Panc1 (cell line): ENCODE measurements at regions not wholly inside any gene's neighbourhood (a gene's known extent, or its start where the extent isn't known, plus 50 kb on each side); places are given as distances from the start of the nearest gene placed in this dataset.

Experiments
- ATAC-seq: fragments of 200-7000 bp; cut with Tn5 transposase; 2 replicates; pipeline ENCODE4 v1.9.1; 2020; ENCODE audit warnings: mild to moderate bottlenecking, moderate library complexity
- BruUV-seq: library from RNA; stranded (reverse); fragments of 400-500 nt; replicated peaks from 2 replicates; lab custom pipeline; 2021; lab: Mats Ljungman, UMichigan
- CTCF ChIA-PET: fragments of 300-600 bp; sonication (Branson Sonifier 250); formaldehyde crosslinking; loops from one replicate; lab custom pipeline; 2022; ENCODE audit warnings: antibody characterized with exemption; lab: Charles Lee
- POLR2A ChIA-PET: fragments of 300-600 bp; sonication (Branson Sonifier 250); formaldehyde crosslinking; loops from one replicate; lab custom pipeline; 2022; ENCODE audit warnings: antibody characterized with exemption; lab: Charles Lee
- DNase-seq: peaks from one replicate; pipeline ENCODE4 v3.0.0-alpha.2; 2010; ENCODE audit warnings: low read depth, low spot score
- H3K27ac ChIP-seq: 2 replicates; pipeline ENCODE4 v1.5.1; 2011; ENCODE audit warnings: mild to moderate bottlenecking, low read length, inconsistent platforms
- H3K27me3 ChIP-seq: fragments of 200-500 bp; sonication (Bioruptor generic); 2 replicates; pipeline ENCODE4 v1.6.0; 2014; ENCODE audit warnings: low read length, inconsistent platforms; ENCODE audit not compliant: control insufficient read depth, insufficient read depth
- H3K36me3 ChIP-seq: fragments of 200-500 bp; sonication (Bioruptor generic); 2 replicates; pipeline ENCODE4 v1.5.1; 2014; ENCODE audit warnings: inconsistent platforms, mild to moderate bottlenecking, low read length, moderate library complexity; ENCODE audit not compliant: control insufficient read depth, insufficient read depth
- H3K4me1 ChIP-seq: 2 replicates; pipeline ENCODE4 v1.5.1; 2011; ENCODE audit warnings: inconsistent platforms, mild to moderate bottlenecking, low read length, moderate library complexity; ENCODE audit not compliant: control insufficient read depth, insufficient read depth
- H3K4me3 ChIP-seq, 2 experiments: 2 replicates each; pipeline ENCODE4 v1.5.1; 2011 to 2012; ENCODE audit warnings: low read depth in 2 of 2, low read length in 2 of 2, mild to moderate bottlenecking in 2 of 2, inconsistent platforms in 1 of 2, moderate library complexity in 1 of 2
- H3K9me3 ChIP-seq: fragments of 200-500 bp; sonication (Bioruptor generic); 2 replicates; pipeline ENCODE4 v1.5.1; 2014; ENCODE audit warnings: low read depth, mild to moderate bottlenecking, inconsistent platforms, low read length, moderate library complexity; ENCODE audit not compliant: control insufficient read depth, insufficient read depth
- CTCF ChIP-seq: fragments of 450-650 bp; IDR thresholded peaks from 2 replicates; pipeline ENCODE4 v1.5.1; 2017; ENCODE audit warnings: mild to moderate bottlenecking
- POLR2AphosphoS5 ChIP-seq: IDR thresholded peaks from 2 replicates; pipeline ENCODE4 v1.6.1; 2012; ENCODE audit warnings: mild to moderate bottlenecking, low read depth, low read length, moderate library complexity
- REST ChIP-seq, 2 experiments: IDR thresholded peaks; 2 replicates each; pipeline ENCODE4 v1.6.1; 2011 to 2012; ENCODE audit warnings: low read depth in 2 of 2, control low read depth in 1 of 2, low read length in 1 of 2, mild to moderate bottlenecking in 1 of 2, moderate library complexity in 1 of 2; ENCODE audit not compliant: insufficient read depth in 1 of 2
- SIN3A ChIP-seq: IDR thresholded peaks from 2 replicates; pipeline ENCODE4 v1.6.1; 2012; ENCODE audit warnings: low read depth, mild to moderate bottlenecking, low read length, moderate library complexity, borderline replicate concordance; ENCODE audit not compliant: insufficient read depth
- TCF7L2 ChIP-seq: IDR thresholded peaks from 2 replicates; pipeline ENCODE4 v1.6.1; 2011; ENCODE audit warnings: mild to moderate bottlenecking, low read depth, low read length, inconsistent platforms
- in situ Hi-C: cut with HindIII; loops from 2 replicates; pipeline ENCODE4 v1.10.0; 2016; ENCODE audit warnings: low sequenced_read_pairs, low pct_unique_long_range_greater_than_20kb
- intact Hi-C: fragments of 100-400 bp; cut with micrococcal nuclease; formaldehyde crosslinking; loops from one replicate; pipeline ENCODE4 v1.10.0; 2022; ENCODE audit not compliant: unreplicated experiment

DNA sequence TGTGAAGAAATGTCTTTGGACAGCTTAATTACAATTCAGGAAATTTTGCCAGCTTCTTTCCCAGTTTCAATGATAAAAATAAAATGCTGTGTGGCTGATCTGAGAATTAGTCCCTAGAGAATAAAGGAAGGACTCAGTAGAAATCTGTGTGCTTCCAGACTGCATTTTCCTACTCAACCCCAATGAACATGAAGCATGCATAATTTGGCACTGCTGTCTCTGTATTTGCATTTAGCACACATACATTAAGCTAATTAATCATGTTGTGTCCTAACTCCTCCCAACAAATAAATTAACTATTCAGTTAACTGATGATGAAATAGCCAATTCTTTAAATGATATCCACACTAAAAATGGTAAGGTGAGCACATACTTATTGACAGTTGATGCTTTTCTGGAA lies 380.0 kb upstream of the RORB start:
- CTCF ChIA-PET = no interaction called here
- TF ChIP-seq CTCF = no peak
- no peak for TF ChIP-seq SIN3A
- no peak for TF ChIP-seq REST (IDR thresholded peaks at IDR 0.05; ENCODE audit: insufficient read depth in 1 of 2, low read depth in 2 of 2, low read length in 1 of 2)
- TF ChIP-seq POLR2AphosphoS5 = no peak
- TF ChIP-seq TCF7L2 = no peak
- DNase-seq = no peak
- no TSS peak for BruUV-seq
- Histone ChIP-seq H3K4me1 (no peaks in the 10 kb centered on the region), H3K27ac (no peak overlapping the region), H3K9me3 (no peaks in the 10 kb centered on the region), H3K36me3 (no peaks in the 10 kb centered on the region), H3K27me3 (no peaks in the 10 kb centered on the region), H3K4me3 (no peak overlapping the region)
- POLR2A ChIA-PET = no interaction called here
- intact Hi-C loops (no loop called here), in situ Hi-C loops (no loop called here)
- ATAC-seq = no peak

DNA sequence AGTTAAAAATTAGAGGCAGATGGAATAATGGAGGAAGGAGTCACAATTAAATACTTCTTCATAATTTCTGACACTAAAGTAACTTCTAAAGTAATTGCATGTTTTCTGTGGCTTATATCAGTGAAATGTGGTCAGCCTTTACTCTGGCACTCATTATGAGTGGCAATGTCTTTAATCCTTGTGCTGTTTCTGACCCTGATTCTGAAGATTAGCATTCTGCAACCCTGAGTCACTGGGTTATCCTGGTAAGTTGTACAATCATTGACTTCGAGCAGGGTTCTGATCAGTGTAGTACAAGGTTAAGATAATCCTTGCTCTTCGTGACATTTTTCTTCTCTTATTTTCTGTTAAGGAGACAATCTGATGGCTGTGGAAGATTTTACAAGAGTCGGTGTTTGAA lies 379.4 kb upstream of the RORB start:
- no TSS peak for BruUV-seq
- H3K36me3 ChIP-seq = no peaks in the 10 kb centered on the region
- intact Hi-C loops (no loop called here), in situ Hi-C loops (no loop called here)
- CTCF ChIA-PET = no interaction called here
- no peak for DNase-seq
- H3K4me1 ChIP-seq = no peaks in the 10 kb centered on the region
- POLR2A ChIA-PET = no interaction called here
- TF ChIP-seq CTCF (no peak), POLR2AphosphoS5 (no peak), TCF7L2 (no peak), SIN3A (no peak), REST (IDR thresholded peaks at IDR 0.05; ENCODE audit: insufficient read depth in 1 of 2, low read depth in 2 of 2, low read length in 1 of 2) (no peak)
- H3K9me3 ChIP-seq = no peaks in the 10 kb centered on the region
- H3K4me3 ChIP-seq = no peak overlapping the region
- H3K27me3 ChIP-seq = no peaks in the 10 kb centered on the region
- ATAC-seq = no peak
- no peak overlapping the region for H3K27ac ChIP-seq
